ENCODE measurements at regions not wholly inside any gene's neighbourhood (a gene's known extent, or its start where the extent isn't known, plus 50 kb on each side); places are given as distances from the start of the nearest gene placed in this dataset.
A peak's percentile ranks its signal among the peaks of the same experiment; 100 is the strongest.
"Not testable (repeated sequence)": the region's sequence is repeated elsewhere in the genome, so short reads cannot be mapped to it uniquely, and the experiment has no call there.

- DNase-seq (ENCODE audit: low read depth): no peak
Observed at GRCh38 chr2:138066139-138066806, 102.0 kb downstream of the HNMT start.

DNA sequence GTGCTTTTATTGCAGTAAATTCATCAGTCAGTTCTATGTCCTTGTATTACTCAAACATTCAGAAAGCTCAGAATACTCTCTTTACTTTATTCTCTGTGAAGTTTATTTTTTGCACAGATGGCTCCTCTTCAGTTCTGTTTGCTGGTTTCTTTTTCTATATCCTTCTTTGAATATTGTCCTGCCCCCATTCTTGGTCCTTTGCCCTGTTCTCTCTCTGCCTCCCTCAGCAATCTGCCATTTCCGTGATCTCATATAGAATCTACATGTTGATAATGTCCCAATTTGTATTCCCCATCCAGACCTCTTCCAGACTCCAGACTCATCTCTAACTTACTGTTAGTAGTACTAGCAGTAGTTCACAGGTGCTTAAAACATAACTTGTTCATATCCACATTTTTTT lies 102.6 kb downstream of the HNMT start:
- no peak for DNase-seq (ENCODE audit: low read depth)

- DNase-seq (ENCODE audit: low read depth): not testable (repeated sequence)
Observed at GRCh38 chr2:138068669-138069068, 104.4 kb downstream of the HNMT start.

DNA sequence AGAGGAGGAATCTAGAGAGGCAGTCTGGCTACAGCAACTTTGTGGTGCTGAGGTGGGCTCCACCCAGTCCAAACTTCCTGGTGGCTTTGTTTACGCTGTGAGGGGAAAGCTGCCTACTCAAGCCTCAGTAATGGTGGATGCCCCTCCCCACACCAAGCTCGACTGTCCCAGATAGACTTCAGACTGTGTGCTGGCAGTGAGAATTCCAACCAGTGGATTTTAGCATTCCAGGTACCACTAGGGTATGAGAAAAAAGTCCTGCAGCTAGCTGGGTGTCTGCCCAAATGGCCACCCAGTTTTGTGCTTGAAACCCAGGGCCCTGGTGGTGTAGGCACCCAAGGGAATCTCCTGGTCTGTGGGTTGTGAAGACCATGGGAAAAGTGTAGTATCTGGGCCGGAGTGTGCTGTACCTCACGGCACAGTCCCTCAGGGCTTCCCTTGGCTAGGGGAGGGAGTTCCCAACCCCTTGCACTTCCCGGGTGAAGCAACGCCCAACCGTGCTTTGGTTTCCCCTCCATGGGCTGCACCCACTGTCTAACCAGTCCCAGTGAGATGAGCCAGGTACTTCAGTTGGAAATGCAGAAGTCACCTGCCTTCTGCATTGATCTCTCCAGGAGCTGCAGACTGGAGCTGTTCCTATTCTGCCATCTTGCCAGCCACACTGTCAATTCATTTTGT lies 106.9 kb downstream of the HNMT start:
- not testable (repeated sequence) for DNase-seq (ENCODE audit: low read depth)

- DNase-seq (ENCODE audit: low read depth): no peak
Observed at GRCh38 chr2:138071720-138072719, 107.7 kb downstream of the HNMT start.

GRCh38 chr2:138078153-138078552 lies 113.9 kb downstream of the HNMT start:
- DNase-seq (ENCODE audit: low read depth): peak; percentile 28

GRCh38 chr2:138079976-138080375 lies 115.7 kb downstream of the HNMT start:
- DNase-seq (ENCODE audit: low read depth): no peak

DNA sequence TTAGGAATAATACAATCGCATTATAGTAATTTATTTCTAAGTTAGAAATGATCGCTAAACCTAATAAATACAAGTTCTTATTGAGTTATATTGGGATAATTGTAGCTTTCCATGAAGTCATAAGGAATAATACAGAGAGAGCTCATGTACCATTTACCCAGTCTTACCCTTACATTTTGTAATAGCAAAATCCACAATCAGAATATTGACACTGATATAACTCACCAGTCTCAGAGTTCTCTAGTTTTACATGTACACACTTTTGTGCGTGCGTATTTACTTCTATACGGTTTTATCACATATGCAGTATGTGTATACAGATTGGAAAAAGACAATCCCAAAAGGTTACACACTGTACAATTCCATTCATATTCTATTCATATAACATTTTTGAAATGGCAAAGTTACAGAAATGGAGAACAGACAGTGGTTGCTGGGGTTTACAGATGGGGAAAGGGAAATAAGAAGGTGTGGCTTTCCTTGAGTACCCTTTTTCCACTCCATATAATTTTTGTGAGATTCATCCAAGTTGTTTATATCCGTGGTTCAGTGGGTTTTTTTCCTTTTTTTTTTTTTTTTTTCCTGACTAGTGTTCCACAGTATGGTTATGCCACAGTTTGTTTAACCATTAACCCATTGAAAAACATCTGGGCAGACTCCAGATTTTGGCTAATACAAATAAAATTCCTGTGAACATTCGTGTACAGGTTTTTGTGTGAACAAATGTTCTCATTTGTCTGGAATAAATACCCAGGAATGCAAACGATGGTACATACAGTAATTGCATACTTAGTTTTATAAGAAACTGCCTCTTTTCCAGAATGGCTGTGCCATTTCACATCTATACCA lies 117.2 kb downstream of the HNMT start:
- no peak for DNase-seq (ENCODE audit: low read depth)

- no peak for DNase-seq (ENCODE audit: low read depth)
Observed at GRCh38 chr2:138084206-138084605, 119.9 kb downstream of the HNMT start.

DNA sequence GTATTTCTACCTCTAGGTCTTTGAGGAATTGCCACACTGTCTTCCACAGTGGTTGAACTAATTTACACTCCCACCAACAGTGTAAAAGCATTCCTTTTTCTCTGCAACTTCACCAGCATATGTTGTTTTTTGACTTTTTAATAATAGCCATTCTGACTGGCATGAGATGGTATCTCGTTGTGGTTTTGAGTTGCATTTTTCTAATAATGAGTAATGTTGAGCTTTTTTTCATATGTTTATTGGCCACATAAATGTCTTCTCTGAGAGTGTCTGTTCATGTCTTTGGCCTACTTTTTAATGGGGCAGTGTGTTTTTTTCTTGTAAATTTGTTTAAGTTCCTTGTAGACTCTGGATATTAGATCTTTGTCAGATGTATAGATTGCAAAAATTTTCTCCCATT lies 121.2 kb downstream of the HNMT start:
- peak; percentile 25 for DNase-seq (ENCODE audit: low read depth)

DNA sequence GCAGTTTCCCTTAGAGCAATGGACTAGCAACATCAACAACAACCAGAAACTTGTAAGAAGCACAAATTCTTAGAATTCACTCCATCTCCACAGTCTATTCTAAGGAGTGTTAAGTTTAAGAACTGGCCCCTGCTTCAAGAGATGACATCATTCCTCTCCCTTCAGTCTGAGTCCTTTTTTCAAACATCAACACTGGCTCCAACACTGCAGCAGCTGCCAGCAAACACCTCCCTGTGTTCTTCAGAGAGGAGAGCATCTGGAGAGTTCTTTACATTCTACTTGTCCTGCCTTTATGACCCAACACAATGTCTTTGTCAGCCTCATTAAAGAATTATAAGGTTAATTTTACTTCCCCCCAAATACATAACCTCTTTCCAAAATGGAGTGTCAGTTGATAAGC lies 122.3 kb downstream of the HNMT start:
- DNase-seq (ENCODE audit: low read depth): no peak

DNA sequence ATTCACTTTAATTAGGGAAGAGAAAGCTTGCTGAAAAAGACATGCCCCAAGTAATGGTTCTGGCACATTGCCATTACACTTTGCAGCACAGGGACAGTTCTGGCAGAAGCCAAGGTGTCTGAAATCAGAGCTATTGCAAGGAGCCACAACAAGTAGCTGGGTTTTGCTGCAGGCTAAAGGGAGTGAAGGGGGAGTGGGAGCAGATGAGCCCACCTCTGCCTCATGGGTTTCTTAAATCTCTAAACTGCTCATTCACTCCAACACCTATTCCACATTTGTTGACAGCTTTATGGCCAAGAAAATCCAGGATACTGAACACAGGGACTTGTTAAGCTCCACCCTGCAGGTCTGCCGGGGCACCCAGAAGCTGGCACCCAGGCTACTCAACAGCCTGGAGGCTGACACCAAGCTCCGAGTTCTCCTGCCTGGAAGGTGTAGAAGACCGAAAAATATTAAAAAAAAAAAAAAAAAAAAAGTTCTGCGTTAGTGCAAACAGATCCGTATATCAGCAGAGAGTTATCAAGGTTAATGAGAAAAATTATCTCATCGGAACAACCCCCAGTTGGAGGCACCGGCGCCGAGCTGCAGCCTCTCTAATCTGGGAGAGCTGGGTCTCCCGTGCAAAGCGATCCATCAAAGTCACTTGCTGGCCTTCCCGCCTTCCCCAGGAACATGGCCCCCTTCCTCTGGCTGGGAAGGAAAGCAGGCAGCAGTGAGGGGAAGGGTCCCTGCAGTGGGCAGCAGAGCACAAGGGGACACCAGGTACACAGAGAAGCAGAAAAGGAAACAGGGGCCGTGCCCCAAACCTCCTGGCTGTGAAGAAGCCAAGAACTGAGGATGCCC lies 123.7 kb downstream of the HNMT start:
- peak; percentile 6 for DNase-seq (ENCODE audit: low read depth)

DNA sequence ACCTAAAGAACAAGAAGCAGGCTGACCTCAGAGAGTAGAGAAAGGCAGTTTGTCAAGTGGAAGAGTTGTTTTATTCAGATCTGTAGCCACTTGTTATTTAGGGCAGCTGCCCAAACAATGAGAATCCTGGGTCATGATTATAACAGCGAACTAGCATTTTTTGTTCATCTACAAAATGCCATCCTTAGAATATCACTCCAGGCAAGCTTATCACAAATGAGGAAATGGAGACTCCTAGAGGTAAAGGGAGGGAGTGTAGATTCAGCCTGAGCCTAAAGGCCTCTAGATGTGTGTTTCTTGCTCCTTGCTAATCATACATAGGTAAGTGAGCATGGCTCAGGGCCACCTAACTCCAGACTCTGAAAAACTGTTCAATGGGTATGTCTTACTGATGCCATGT lies 126.1 kb downstream of the HNMT start:
- DNase-seq (ENCODE audit: low read depth): peak; percentile 29

- DNase-seq (ENCODE audit: low read depth): no peak
Observed at GRCh38 chr2:138093455-138093854, 129.2 kb downstream of the HNMT start.

- no peak for DNase-seq (ENCODE audit: low read depth)
Observed at GRCh38 chr2:138094031-138094430, 129.8 kb downstream of the HNMT start.

DNA sequence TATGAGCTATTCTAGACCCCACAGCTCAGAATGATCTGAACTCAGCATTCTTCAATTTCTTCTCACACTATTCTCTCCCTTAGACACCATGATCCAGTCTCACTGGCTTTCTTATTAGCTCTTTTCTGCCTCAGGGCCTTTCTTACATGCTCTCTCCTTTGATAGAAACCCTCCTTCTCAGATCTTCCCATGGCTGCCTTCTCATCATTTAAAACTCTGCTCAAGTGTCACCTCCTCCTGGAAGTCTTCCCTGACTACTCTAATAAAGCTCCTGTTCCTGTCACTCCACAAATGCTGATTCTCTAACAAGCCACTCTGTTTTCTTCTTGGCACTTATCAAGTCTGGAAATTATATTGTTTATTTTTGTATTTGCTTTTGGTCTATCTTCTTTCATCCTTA lies 131.1 kb downstream of the HNMT start:
- DNase-seq (ENCODE audit: low read depth): no peak

- DNase-seq (ENCODE audit: low read depth): not testable (repeated sequence)
Observed at GRCh38 chr2:138099288-138099687, 135.0 kb downstream of the HNMT start.

GRCh38 chr2:138101718-138102117 lies 137.4 kb downstream of the HNMT start:
- no peak for DNase-seq (ENCODE audit: low read depth)

GRCh38 chr2:138102664-138103063 lies 138.4 kb downstream of the HNMT start:
- DNase-seq (ENCODE audit: low read depth): no peak

DNA sequence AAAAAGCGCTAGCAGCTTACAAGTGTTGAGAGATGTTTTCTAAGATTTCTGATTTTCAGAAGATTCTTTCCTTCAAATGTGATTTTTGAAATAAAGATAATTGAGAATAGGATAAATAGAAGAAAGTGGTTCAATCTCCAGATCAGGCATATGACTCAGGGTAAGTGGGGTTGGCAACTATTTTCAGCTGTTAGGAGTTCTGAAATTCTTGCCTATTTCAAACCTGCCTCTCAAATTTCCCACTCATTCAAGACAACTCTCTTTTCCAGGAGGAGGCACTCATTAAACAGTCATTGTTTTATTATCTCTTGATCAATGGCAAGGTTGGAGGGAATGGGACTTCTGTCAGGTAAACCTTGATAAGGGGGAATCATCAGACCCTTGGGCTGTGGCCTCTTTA lies 138.9 kb downstream of the HNMT start:
- no peak for DNase-seq (ENCODE audit: low read depth)

DNA sequence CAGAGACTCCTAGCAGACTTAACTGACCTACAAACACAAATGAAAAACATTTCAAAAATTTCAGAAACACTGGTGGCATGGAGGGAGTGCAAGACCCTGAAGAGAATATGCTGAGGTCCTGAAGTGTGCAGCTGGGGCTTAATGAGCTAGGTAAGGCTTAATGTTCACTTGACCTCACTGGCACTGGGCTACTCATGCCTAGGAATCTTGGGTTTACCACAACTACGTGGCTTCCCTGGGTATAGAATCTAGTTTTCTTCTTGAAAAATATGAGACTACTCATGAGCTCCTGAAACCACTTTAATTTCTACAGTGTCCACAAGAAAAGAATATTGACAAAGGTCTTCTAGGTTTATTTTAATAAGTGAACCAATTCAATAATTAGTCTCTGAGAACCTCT lies 139.8 kb downstream of the HNMT start:
- no peak for DNase-seq (ENCODE audit: low read depth)
